Stimulated activated CD4-positive, alpha-beta T cell treated with anti-CD3 and anti-CD28 coated beads, Interleukin-12 subunit alpha, Interleukin-12 subunit beta, amount 100 ng/mL, for 24 hours (primary cell): ENCODE measurements at regions not wholly inside any gene's neighbourhood (a gene's known extent, or its start where the extent isn't known, plus 50 kb on each side); places are given as distances from the start of the nearest gene placed in this dataset.
"Not testable (repeated sequence)": the region's sequence is repeated elsewhere in the genome, so short reads cannot be mapped to it uniquely, and the experiment has no call there.

Source experiments
- DNase-seq, 2 experiments: peaks; one replicate each; pipeline ENCODE4 v3.0.0-alpha.2; 2020; ENCODE audit warnings: low read depth in 2 of 2

GRCh38 chr12:67077617-67078016, 191.5 kb upstream of the CAND1 start:
- no peak for DNase-seq

GRCh38 chr12:67078957-67079356, 190.2 kb upstream of the CAND1 start:
- DNase-seq, result no peak

DNA sequence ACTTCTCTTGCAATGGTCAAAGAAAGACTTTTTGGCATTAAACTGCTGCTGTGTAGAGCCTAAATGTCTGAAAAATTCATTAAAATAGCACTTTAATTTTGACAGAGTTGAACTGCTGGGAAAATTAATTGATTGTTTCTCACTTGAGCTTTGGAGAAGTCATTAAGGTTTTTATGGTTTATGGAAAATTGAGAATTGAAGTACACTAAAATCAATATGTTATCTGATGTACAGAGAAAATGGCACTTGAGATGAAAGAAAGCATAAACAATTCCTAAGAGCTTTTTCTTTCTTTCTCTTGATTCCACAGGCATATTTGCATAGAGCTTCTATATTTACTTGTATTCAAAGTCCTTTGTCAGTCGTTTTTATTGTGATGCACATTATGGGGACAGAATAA, 188.5 kb upstream of the CAND1 start:
- DNase-seq, result no peak

DNA sequence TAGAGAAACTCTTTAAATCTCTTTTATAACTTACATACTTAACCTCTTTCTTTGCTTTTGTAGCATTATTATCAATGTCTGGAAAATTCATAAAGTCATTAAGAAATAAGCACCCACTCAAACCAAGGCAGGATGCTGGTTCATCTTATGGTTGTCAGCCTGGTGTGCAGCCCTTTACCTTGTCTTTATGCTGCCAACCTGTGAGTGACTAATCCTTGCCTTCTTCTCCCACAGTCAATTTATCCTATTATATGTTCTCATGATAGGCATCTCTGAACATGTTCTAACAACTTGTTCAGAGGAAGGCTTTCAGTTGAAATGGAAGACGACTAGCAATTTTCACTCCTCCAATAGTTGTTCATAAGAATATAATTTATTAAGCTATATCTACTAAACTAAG, 186.9 kb upstream of the CAND1 start:
- no peak for DNase-seq

- no peak for DNase-seq
Observed at GRCh38 chr12:67085699-67086098, 183.5 kb upstream of the CAND1 start.

GRCh38 chr12:67086116-67086515, 183.0 kb upstream of the CAND1 start:
- no peak for DNase-seq

- DNase-seq, result no peak
Observed at GRCh38 chr12:67088401-67089118, 180.6 kb upstream of the CAND1 start.

DNA sequence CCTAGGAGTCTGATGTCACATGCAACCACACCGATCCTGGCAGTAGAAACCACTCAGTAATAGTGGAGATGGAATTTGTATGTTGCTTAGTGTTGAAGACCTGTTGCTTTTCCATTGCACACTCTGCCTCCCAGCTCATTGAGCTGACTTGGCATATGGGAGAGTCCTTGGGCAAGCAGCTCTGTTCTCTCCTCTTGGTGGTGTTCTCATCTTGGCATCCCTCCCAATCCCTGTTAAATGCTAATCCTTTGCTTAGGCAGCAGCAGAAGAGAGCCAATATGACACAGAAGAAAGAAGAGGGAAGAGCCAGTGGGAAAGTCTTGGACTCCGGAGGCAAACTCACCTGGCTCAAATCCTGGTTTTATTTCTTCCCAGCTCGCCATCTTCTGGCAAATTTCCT, 178.0 kb upstream of the CAND1 start:
- no peak for DNase-seq

- DNase-seq, result no peak
Observed at GRCh38 chr12:67091678-67092077, 177.5 kb upstream of the CAND1 start.

GRCh38 chr12:67092934-67093333, 176.2 kb upstream of the CAND1 start:
- DNase-seq, result not testable (repeated sequence)

DNA sequence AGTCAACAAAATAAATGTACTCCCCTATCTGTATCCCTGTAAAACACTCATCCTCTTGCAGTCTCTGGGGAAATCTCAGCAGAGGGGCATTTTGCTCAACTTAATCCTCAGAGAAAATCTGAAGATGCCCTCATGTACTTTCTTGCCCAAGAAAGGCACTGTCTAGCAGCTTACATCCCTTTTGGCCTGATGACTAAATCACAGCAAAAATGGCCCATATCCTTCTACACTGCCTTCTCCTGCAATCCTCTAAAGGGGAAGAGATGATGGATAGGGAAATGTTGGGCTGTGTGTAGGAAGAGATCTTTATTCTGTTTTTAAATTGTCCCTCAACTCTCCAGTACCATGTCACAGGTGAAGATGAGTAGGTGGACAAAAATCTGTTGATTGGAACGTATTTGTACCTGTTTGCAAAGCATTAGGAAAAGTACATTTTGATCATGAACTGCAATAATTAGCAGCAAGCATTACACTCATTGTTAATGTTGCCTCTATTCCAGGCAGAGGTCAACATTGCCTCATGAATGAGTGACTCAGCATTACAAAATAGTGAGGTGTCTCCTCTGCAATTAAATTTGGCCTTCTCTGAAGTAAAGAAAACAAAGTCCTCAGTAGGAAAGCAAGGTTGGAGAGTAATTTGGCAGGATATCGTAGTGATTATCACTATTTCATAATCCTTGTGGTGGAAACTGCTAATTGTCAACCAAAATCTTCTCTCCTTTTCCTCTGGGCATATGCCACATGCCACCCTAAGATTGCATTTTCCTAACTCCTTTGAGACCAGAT, 172.4 kb upstream of the CAND1 start:
- DNase-seq, result no peak

DNA sequence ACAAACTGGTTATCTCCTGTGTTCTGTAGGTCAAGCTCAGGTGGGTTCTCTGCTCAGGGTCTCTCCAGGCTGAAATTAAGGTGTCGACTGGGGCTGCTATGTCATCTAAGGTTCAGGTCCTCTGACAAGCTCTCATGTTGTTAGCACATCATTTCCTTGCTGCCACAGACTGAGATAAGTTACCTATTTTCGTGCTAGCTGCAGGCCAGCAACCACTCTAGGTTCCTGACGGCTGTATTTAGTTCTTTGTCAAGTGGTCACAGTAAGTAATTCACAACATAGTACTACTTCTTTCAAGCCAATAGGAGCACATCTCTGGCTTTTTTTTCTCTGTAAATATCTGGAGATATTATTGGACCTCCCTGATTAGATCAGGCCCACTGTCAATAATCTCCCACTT, 169.3 kb upstream of the CAND1 start:
- DNase-seq, result no peak

DNA sequence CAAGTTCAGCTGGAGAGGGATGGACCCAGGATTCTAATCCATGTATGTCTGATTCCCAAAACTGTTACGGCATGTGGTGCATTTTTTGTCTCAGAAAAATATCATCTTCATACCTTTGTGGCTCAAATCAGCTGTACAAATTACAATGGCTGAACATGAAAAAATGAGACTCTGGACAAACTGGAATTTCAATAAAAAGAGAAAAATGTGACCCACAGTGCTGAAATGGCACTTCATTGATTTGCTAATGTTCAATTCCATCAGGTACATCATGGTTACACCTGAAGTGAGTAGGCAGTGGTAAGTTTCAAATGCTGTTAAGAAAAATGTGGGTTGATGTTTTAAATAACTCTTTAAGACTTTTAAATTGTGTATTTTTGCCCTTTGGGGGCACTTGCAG, 165.6 kb upstream of the CAND1 start:
- DNase-seq, result no peak

DNA sequence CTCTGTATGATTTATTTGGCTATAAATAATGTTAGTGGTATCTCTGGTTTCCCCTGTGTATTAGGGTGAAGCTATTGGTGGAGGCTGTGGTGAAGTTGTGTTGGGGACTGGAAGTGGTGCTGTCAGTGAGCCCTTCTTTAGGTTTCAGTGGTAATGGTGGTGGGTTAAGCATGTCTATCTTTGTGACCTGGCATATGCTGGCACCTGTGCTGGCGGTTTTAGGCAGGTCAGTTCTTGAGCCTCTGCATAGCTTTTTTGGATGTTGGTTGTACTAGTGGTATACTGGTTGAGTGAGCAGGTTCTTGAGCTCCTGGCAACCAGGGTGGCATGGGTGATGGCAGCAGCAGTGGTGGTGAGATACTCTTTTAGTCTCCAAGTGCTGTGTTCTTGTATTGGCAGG, 161.9 kb upstream of the CAND1 start:
- no peak for DNase-seq

- no peak for DNase-seq
Observed at GRCh38 chr12:67107751-67108269, 161.3 kb upstream of the CAND1 start.

GRCh38 chr12:67110345-67110744, 158.8 kb upstream of the CAND1 start:
- DNase-seq, result not testable (repeated sequence)

GRCh38 chr12:67111182-67111581, 158.0 kb upstream of the CAND1 start:
- DNase-seq, result no peak

DNA sequence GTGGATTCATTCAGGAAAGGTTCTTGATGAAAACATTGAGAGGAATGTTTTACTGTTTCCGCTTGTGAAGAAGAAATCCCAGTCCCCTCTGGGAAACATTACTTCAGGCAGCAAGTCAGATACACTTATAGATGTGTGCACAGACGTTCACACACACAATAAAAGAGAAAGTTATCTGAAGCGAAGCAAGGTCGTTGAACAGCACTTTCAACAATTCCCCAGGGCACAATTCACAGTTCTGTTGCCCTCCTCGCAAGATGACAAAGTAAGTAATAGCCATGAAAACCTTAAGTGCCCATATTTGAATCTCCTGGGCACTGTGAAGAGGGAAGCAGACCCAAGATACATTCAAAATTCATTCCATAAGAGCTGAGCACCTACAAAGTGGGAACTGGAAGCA, 156.6 kb upstream of the CAND1 start:
- no peak for DNase-seq

DNA sequence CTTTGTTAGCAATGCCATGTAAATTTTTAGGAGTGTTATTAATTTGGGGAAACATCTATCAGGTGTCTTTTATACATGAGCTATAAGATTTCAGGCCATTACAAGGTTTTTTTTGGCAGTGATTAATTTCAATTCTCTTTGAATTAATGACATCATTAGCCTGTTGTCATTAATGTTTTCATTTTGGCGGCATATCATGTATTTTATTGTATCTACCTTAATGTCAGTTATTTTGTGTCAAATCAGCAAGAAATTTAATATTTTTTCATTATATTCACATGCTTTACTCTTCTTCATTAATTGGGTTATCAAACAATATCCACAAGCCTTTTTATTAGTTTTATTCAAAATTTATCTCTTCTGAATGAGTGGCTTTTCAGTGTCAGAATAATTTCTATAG, 153.0 kb upstream of the CAND1 start:
- no peak for DNase-seq

GRCh38 chr12:67122584-67122983, 146.6 kb upstream of the CAND1 start:
- DNase-seq, result no peak

GRCh38 chr12:67137256-67137655, 131.9 kb upstream of the CAND1 start:
- DNase-seq, result no peak

GRCh38 chr12:67141296-67142018, 127.7 kb upstream of the CAND1 start:
- no peak for DNase-seq

DNA sequence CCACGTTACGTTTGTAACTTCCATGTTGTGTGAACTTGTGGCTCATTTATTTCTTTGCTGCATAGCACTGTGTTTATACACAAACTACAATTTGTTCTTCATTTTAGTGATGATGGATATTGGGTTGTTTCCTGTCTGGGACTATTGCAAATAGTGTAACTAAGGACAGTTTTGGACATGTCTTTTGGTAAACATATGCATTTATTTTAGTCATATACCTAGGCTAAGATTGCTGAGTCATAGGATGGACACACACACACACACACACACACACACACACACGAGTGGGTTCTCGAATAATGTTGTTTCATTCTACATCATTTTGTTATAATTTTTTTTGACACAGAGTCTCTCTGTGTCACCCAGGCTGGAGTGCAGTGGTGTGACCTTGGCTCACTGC, 123.5 kb upstream of the CAND1 start:
- DNase-seq, result no peak
